ENCODE measurements at regions not wholly inside any gene's neighbourhood (a gene's known extent, or its start where the extent isn't known, plus 50 kb on each side); places are given as distances from the start of the nearest gene placed in this dataset.
"Not testable (repeated sequence)": the region's sequence is repeated elsewhere in the genome, so short reads cannot be mapped to it uniquely, and the experiment has no call there.

GRCh38 chr2:195151711-195152110 lies 505.3 kb upstream of the SLC39A10 start:
- no peak for DNase-seq (ENCODE audit: low spot score)

GRCh38 chr2:195150819-195151218 lies 506.2 kb upstream of the SLC39A10 start:
- no peak for DNase-seq (ENCODE audit: low spot score)

- no peak for DNase-seq (ENCODE audit: low spot score)
Observed at GRCh38 chr2:195148004-195148403, 509.0 kb upstream of the SLC39A10 start.

- no peak for DNase-seq (ENCODE audit: low spot score)
Observed at GRCh38 chr2:195146761-195147541, 510.1 kb upstream of the SLC39A10 start.

GRCh38 chr2:195138435-195138834 lies 518.6 kb upstream of the SLC39A10 start:
- DNase-seq (ENCODE audit: low spot score): no peak

- DNase-seq (ENCODE audit: low spot score): not testable (repeated sequence)
Observed at GRCh38 chr2:195125889-195126288, 531.1 kb upstream of the SLC39A10 start.

- DNase-seq (ENCODE audit: low spot score): no peak
Observed at GRCh38 chr2:195124391-195125079, 532.5 kb upstream of the SLC39A10 start.

- DNase-seq (ENCODE audit: low spot score): no peak
Observed at GRCh38 chr2:195122653-195123052, 534.4 kb upstream of the SLC39A10 start.

- DNase-seq (ENCODE audit: low spot score): no peak
Observed at GRCh38 chr2:195121341-195121740, 535.7 kb upstream of the SLC39A10 start.

- no peak for DNase-seq (ENCODE audit: low spot score)
Observed at GRCh38 chr2:195119231-195119630, 537.8 kb upstream of the SLC39A10 start.

GRCh38 chr2:195118276-195118675 lies 538.8 kb upstream of the SLC39A10 start:
- no peak for DNase-seq (ENCODE audit: low spot score)

GRCh38 chr2:195117011-195117410 lies 540.0 kb upstream of the SLC39A10 start:
- DNase-seq (ENCODE audit: low spot score): no peak

GRCh38 chr2:195115738-195116137 lies 541.3 kb upstream of the SLC39A10 start:
- no peak for DNase-seq (ENCODE audit: low spot score)

GRCh38 chr2:195108182-195108581 lies 548.8 kb upstream of the SLC39A10 start:
- DNase-seq (ENCODE audit: low spot score): no peak

- no peak for DNase-seq (ENCODE audit: low spot score)
Observed at GRCh38 chr2:195106681-195107380, 550.2 kb upstream of the SLC39A10 start.

GRCh38 chr2:195105581-195105980 lies 551.4 kb upstream of the SLC39A10 start:
- no peak for DNase-seq (ENCODE audit: low spot score)

- DNase-seq (ENCODE audit: low spot score): no peak
Observed at GRCh38 chr2:195094330-195094729, 562.7 kb upstream of the SLC39A10 start.

GRCh38 chr2:195092341-195092740 lies 564.7 kb upstream of the SLC39A10 start:
- DNase-seq (ENCODE audit: low spot score): no peak

- not testable (repeated sequence) for DNase-seq (ENCODE audit: low spot score)
Observed at GRCh38 chr2:195072806-195073205, 584.2 kb upstream of the SLC39A10 start.

- DNase-seq (ENCODE audit: low spot score): no peak
Observed at GRCh38 chr2:195057001-195057400, 600.0 kb upstream of the SLC39A10 start.

GRCh38 chr2:195055996-195056395 lies 601.0 kb upstream of the SLC39A10 start:
- DNase-seq (ENCODE audit: low spot score): no peak

- no peak for DNase-seq (ENCODE audit: low spot score)
Observed at GRCh38 chr2:195051401-195051800, 605.6 kb upstream of the SLC39A10 start.

All from HuH-7 (cell line).